K562 (cell line): ENCODE measurements at regions not wholly inside any gene's neighbourhood (a gene's known extent, or its start where the extent isn't known, plus 50 kb on each side); places are given as distances from the start of the nearest gene placed in this dataset.

Experiments used
- ATAC-seq: fragments of 200-7000 bp; cut with Tn5 transposase; 3 replicates; pipeline ENCODE4 v1.9.1; 2020; ENCODE audit warnings: moderate library complexity
- BruUV-seq: library from RNA; stranded (reverse); fragments of 400-500 nt; replicated peaks from 2 replicates; lab custom pipeline; 2021; lab: Mats Ljungman, UMichigan
- CTCF ChIA-PET: fragments of 300-600 bp; formaldehyde crosslinking; extraction: SDS; loops from one replicate; lab custom pipeline; 2021; ENCODE audit warnings: low intra/inter-chr PET ratio; lab: Yijun Ruan, JAX
- POLR2A ChIA-PET: fragments of 300-600, 350-650 bp; sonication (Branson Sonifier 250); formaldehyde crosslinking; extraction: SDS; loops from one replicate; lab custom pipeline; 2021; ENCODE audit warnings: antibody characterized with exemption, inconsistent platforms; lab: Yijun Ruan, JAX
- DNase-seq, 4 experiments: peaks; one replicate each; pipeline versions ENCODE4 v3.0.0 to v3.0.0-alpha.2; 2011 to 2018; ENCODE audit warnings: low spot score in 3 of 4, mixed read lengths in 3 of 4; ENCODE audit errors: extremely low read depth in 1 of 4
- FAIRE-seq: peaks from 2 replicates; lab custom pipeline; 2011; peaks lifted over from hg19 to GRCh38; lab: Jason Lieb, UNC
- H2AFZ ChIP-seq: 2 replicates; pipeline ENCODE4 v1.6.0; 2011; ENCODE audit warnings: low read depth, low read length, control low read depth, inconsistent platforms
- H3K27ac ChIP-seq: fragments of 200-600 bp; 3 replicates; pipeline ENCODE4 v1.8.0; 2011; ENCODE audit warnings: low read depth, mild to moderate bottlenecking, control low read depth, inconsistent platforms, low read length, moderate library complexity, mixed read lengths; ENCODE audit errors: extremely low read depth
- H3K27me3 ChIP-seq, 2 experiments: fragments of 300-600 bp in 1 of 2; 2 replicates in 1 of 2; 3 replicates in 1 of 2; pipeline versions ENCODE4 v1.6.0 to v1.8.0; 2011; ENCODE audit warnings: inconsistent platforms in 2 of 2, low read length in 2 of 2, mild to moderate bottlenecking in 1 of 2, mixed read lengths in 1 of 2, moderate library complexity in 1 of 2; ENCODE audit not compliant: control insufficient read depth in 2 of 2, insufficient read depth in 2 of 2
- H3K36me3 ChIP-seq: fragments of 300-600 bp; 3 replicates; pipeline ENCODE4 v1.8.0; 2011; ENCODE audit warnings: mild to moderate bottlenecking, low read length, inconsistent platforms; ENCODE audit not compliant: control insufficient read depth, insufficient read depth
- H3K4me1 ChIP-seq, 2 experiments: fragments of 200-600 bp in 1 of 2; replicated peaks in 1 of 2; 2 replicates in 1 of 2; 3 replicates in 1 of 2; pipeline versions ENCODE4 v1.5.1 to v1.8.0; 2011; ENCODE audit warnings: inconsistent platforms in 2 of 2, low read length in 2 of 2, mild to moderate bottlenecking in 1 of 2, mixed read lengths in 1 of 2, moderate library complexity in 1 of 2; ENCODE audit not compliant: control insufficient read depth in 2 of 2, insufficient read depth in 2 of 2
- H3K4me2 ChIP-seq: 2 replicates; pipeline ENCODE4 v1.6.1; 2011; ENCODE audit warnings: low read length, control low read depth, inconsistent platforms, mixed read lengths; ENCODE audit not compliant: insufficient read depth
- H3K4me3 ChIP-seq: fragments of 200-600 bp; sonication (generic), shearing (Covaris generic); 2 replicates; pipeline ENCODE4 v1.5.1; 2016; ENCODE audit warnings: control low read depth, inconsistent platforms
- H3K79me2 ChIP-seq: fragments of 200-600 bp; 3 replicates; pipeline ENCODE4 v1.8.0; 2011; ENCODE audit warnings: low read length, inconsistent platforms; ENCODE audit not compliant: control insufficient read depth, insufficient read depth
- H3K9ac ChIP-seq, 2 experiments: 2 replicates each; pipeline versions ENCODE4 v1.6.0 to v1.6.1; 2011; ENCODE audit warnings: low read depth in 2 of 2, low read length in 2 of 2, control low read depth in 1 of 2, inconsistent platforms in 1 of 2, mild to moderate bottlenecking in 1 of 2, mixed read lengths in 1 of 2; ENCODE audit not compliant: insufficient read depth in 1 of 2
- H3K9me1 ChIP-seq: one replicate; pipeline ENCODE4 v1.6.0; 2011; ENCODE audit warnings: inconsistent platforms, mild to moderate bottlenecking, low read length, moderate library complexity; ENCODE audit not compliant: control insufficient read depth, insufficient read depth
- H3K9me3 ChIP-seq: replicated peaks from 2 replicates; pipeline ENCODE4 v1.5.1; 2011; ENCODE audit warnings: low read depth, low read length, inconsistent platforms; ENCODE audit not compliant: control insufficient read depth, insufficient read depth
- H4K20me1 ChIP-seq: replicated peaks from 2 replicates; pipeline ENCODE4 v1.6.1; 2011; ENCODE audit warnings: low read length, inconsistent platforms, mixed read lengths; ENCODE audit not compliant: control insufficient read depth, insufficient read depth
- ARID1B ChIP-seq: fragments of 450-650 bp; IDR thresholded peaks from 2 replicates; pipeline ENCODE4 v1.6.1; 2016; ENCODE audit warnings: antibody characterized with exemption, mild to moderate bottlenecking, inconsistent platforms
- BRD9 ChIP-seq: fragments of 450-650 bp; IDR thresholded peaks from 2 replicates; pipeline ENCODE4 v1.6.1; 2018; ENCODE audit warnings: low read depth; ENCODE audit not compliant: partially characterized antibody
- DDX20 ChIP-seq: fragments of 450-650 bp; IDR thresholded peaks from 2 replicates; pipeline ENCODE4 v1.6.1; 2016; ENCODE audit warnings: missing genetic modification characterization, low read depth, mild to moderate bottlenecking, missing compliant biosample characterization, moderate library complexity
- E2F3 ChIP-seq: fragments of 250-450 bp; sonication (Bioruptor Pico); IDR thresholded peaks from 2 replicates; pipeline ENCODE4 v1.4.0; 2020; ENCODE audit warnings: mild to moderate bottlenecking
- FIP1L1 ChIP-seq: fragments of 200-400 bp; formaldehyde crosslinking; IDR thresholded peaks from 2 replicates; pipeline ENCODE4 v1.6.1; 2018; ENCODE audit warnings: mild to moderate bottlenecking, low read depth, low read length; ENCODE audit not compliant: poor library complexity, severe bottlenecking
- HDAC8 ChIP-seq: fragments of 450-650 bp; IDR thresholded peaks from 2 replicates; pipeline ENCODE4 v1.6.1; 2016; ENCODE audit warnings: mild to moderate bottlenecking, missing genetic modification characterization, moderate library complexity, missing compliant biosample characterization
- KLF10 ChIP-seq: fragments of 250-450 bp; sonication (Bioruptor Pico); IDR thresholded peaks from 2 replicates; pipeline ENCODE4 v1.6.1; 2021; ENCODE audit warnings: matching md5 sums
- NELFE ChIP-seq: IDR thresholded peaks from 2 replicates; pipeline ENCODE4 v1.6.1; 2011; ENCODE audit warnings: mild to moderate bottlenecking; ENCODE audit not compliant: insufficient read depth, insufficient read length
- NKRF ChIP-seq: fragments of 450-650 bp; IDR thresholded peaks from 2 replicates; pipeline ENCODE4 v1.6.1; 2016; ENCODE audit warnings: borderline replicate concordance
- OTX1 ChIP-seq: fragments of 450-650 bp; formaldehyde crosslinking; IDR thresholded peaks from 2 replicates; pipeline ENCODE4 v1.4.0; 2022; ENCODE audit warnings: mild to moderate bottlenecking
- PHF20 ChIP-seq: fragments of 450-650 bp; IDR thresholded peaks from 2 replicates; pipeline ENCODE4 v1.6.1; 2018; ENCODE audit not compliant: partially characterized antibody
- RBM25 ChIP-seq: fragments of 200-400 bp; formaldehyde crosslinking; IDR thresholded peaks from 2 replicates; pipeline ENCODE4 v1.6.1; 2018; ENCODE audit warnings: low read length, low read depth, moderate library complexity; ENCODE audit not compliant: severe bottlenecking
- TCF3 ChIP-seq: sonication (generic); formaldehyde crosslinking; IDR thresholded peaks from 2 replicates; pipeline ENCODE4 v1.4.0; 2020; ENCODE audit warnings: mild to moderate bottlenecking, missing genetic modification reagents
- ZFPM2 ChIP-seq: fragments of 250-450 bp; sonication (Bioruptor Pico); IDR thresholded peaks from 2 replicates; pipeline ENCODE4 v1.5.1; 2022; ENCODE audit warnings: mild to moderate bottlenecking
- ZNF324 ChIP-seq: fragments of 250-450 bp; sonication (Bioruptor Pico); IDR thresholded peaks from 2 replicates; pipeline ENCODE4 v1.4.0; 2020; ENCODE audit warnings: mild to moderate bottlenecking
- ZNF41 ChIP-seq: fragments of 250-450 bp; sonication (Bioruptor Pico); conservative IDR thresholded peaks from 2 replicates; pipeline ENCODE4 v1.4.0; 2020; ENCODE audit warnings: mild to moderate bottlenecking
- ZNF561 ChIP-seq: fragments of 450-650 bp; formaldehyde crosslinking; conservative IDR thresholded peaks from 2 replicates; pipeline ENCODE4 v1.4.0; 2020; ENCODE audit warnings: mild to moderate bottlenecking, moderate library complexity
- WGBS: fragments of 100-300 bp; shearing (Covaris generic); methylation state at CpG from one replicate; pipeline ENCODE4 v1.1.6; 2016; ENCODE audit warnings: low coverage, mixed read lengths; ENCODE audit not compliant: insufficient coverage; ENCODE audit errors: missing lambda C conversion rate; 5-methylcytosine and 5-hydroxymethylcytosine counted together
- in situ Hi-C: fragments of 300-500 bp; cut with MboI; formaldehyde crosslinking; loops from 4 replicates; pipeline ENCODE4 v1.15.0; 2018; ENCODE audit warnings: inconsistent platforms, mixed read lengths
- intact Hi-C: fragments of 100-400 bp; cut with micrococcal nuclease; formaldehyde crosslinking; loops from 2 replicates; pipeline ENCODE4 v1.14.2; 2022
- TF ChIP-seq, protein P1 (sequence below): fragments of 250-450 bp; sonication (Bioruptor Pico); IDR thresholded peaks from 2 replicates; pipeline ENCODE4 v1.8.0; 2021; ENCODE audit warnings: mild to moderate bottlenecking, moderate library complexity
- TF ChIP-seq, protein P2 (sequence below): sonication (generic); formaldehyde crosslinking; IDR thresholded peaks from 2 replicates; pipeline ENCODE4 v1.8.1; 2023; ENCODE audit warnings: mild to moderate bottlenecking, missing genetic modification reagents

- in situ Hi-C loops, result no loop called here
- no peak for FAIRE-seq
- DNase-seq, result no peak
Measured at GRCh38 chr18:66993492-66993891, 389.6 kb upstream of the CDH19 start.

GRCh38 chr18:66990909-66991308 lies 387.0 kb upstream of the CDH19 start:
- Histone ChIP-seq H3K27me3 (no peaks in the 10 kb centered on the region), H3K4me2 (no peak overlapping the region), H3K4me3 (no peak overlapping the region), H3K4me1 (no peaks in the 10 kb centered on the region), H3K79me2 (no peaks in the 10 kb centered on the region), H3K9ac (no peak overlapping the region), H2AFZ (no peak overlapping the region), H3K27ac (no peak overlapping the region), H3K9me1 (no peaks in the 10 kb centered on the region), H4K20me1 (no peaks in the 10 kb centered on the region), H3K9me3 (no peaks in the 10 kb centered on the region), H3K36me3 (no peaks in the 10 kb centered on the region)
- intact Hi-C loops (no loop called here), in situ Hi-C loops (no loop called here)
- WGBS, result 2% methylated on average over 6 of the region's 6 CpGs
- FAIRE-seq, result no peak
- no peak for ATAC-seq
- no peak for DNase-seq
- no TSS peak for BruUV-seq
- ChIA-PET CTCF (no interaction called here), POLR2A (no interaction called here)
- no peak for TF ChIP-seq PHF20
- TF ChIP-seq ZFPM2 (CRISPR knock-in tag), result no peak
- TF ChIP-seq ARID1B, result no peak
- TF ChIP-seq KLF10 (CRISPR knock-in tag), result no peak
- TF ChIP-seq, protein P1, sequence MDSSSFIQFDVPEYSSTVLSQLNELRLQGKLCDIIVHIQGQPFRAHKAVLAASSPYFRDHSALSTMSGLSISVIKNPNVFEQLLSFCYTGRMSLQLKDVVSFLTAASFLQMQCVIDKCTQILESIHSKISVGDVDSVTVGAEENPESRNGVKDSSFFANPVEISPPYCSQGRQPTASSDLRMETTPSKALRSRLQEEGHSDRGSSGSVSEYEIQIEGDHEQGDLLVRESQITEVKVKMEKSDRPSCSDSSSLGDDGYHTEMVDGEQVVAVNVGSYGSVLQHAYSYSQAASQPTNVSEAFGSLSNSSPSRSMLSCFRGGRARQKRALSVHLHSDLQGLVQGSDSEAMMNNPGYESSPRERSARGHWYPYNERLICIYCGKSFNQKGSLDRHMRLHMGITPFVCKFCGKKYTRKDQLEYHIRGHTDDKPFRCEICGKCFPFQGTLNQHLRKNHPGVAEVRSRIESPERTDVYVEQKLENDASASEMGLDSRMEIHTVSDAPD (CRISPR knock-in tag), result no peak
- TF ChIP-seq NKRF, result no peak
- TF ChIP-seq TCF3 (CRISPR knock-in tag), result no peak
- TF ChIP-seq OTX1 (CRISPR knock-in tag), result no peak
- TF ChIP-seq, protein P2, sequence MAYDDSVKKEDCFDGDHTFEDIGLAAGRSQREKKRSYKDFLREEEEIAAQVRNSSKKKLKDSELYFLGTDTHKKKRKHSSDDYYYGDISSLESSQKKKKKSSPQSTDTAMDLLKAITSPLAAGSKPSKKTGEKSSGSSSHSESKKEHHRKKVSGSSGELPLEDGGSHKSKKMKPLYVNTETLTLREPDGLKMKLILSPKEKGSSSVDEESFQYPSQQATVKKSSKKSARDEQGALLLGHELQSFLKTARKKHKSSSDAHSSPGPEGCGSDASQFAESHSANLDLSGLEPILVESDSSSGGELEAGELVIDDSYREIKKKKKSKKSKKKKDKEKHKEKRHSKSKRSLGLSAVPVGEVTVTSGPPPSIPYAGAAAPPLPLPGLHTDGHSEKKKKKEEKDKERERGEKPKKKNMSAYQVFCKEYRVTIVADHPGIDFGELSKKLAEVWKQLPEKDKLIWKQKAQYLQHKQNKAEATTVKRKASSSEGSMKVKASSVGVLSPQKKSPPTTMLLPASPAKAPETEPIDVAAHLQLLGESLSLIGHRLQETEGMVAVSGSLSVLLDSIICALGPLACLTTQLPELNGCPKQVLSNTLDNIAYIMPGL (CRISPR knock-in tag), result no peak

More at GRCh38 chr18:66993492-66993891, 389.6 kb upstream of the CDH19 start:
- TF ChIP-seq FIP1L1 (no peak), RBM25 (no peak), ZNF41 (CRISPR knock-in tag) (no peak), E2F3 (no peak), ZNF561 (CRISPR knock-in tag) (no peak), BRD9 (no peak), HDAC8 (no peak), ZNF324 (no peak), DDX20 (tag) (no peak), NELFE (no peak)
- Histone ChIP-seq H3K4me3 (no peak overlapping the region), H3K4me1 (no peaks in the 10 kb centered on the region), H3K9me3 (no peaks in the 10 kb centered on the region), H3K27ac (no peak overlapping the region), H2AFZ (no peak overlapping the region), H3K27me3 (no peaks in the 10 kb centered on the region), H3K9me1 (no peaks in the 10 kb centered on the region), H4K20me1 (no peaks in the 10 kb centered on the region), H3K79me2 (no peaks in the 10 kb centered on the region), H3K4me2 (no peak overlapping the region), H3K36me3 (no peaks in the 10 kb centered on the region), H3K9ac (no peak overlapping the region)
- ChIA-PET POLR2A (no interaction called here), CTCF (no interaction called here)
- BruUV-seq, result no TSS peak
- intact Hi-C loops, result no loop called here
- no peak for ATAC-seq
